K562 (cell line): ENCODE measurements at regions not wholly inside any gene's neighbourhood (a gene's known extent, or its start where the extent isn't known, plus 50 kb on each side); places are given as distances from the start of the nearest gene placed in this dataset.

Experiments used
- CBFA2T2 ChIP-seq: fragments of 450-650 bp; conservative IDR thresholded peaks from 2 replicates; pipeline ENCODE4 v1.6.1; 2017; ENCODE audit warnings: mild to moderate bottlenecking
- CSDE1 ChIP-seq, 2 experiments: fragments of 450-650 bp; IDR thresholded peaks; 2 replicates each; pipeline ENCODE4 v1.6.1; 2016; ENCODE audit warnings: mild to moderate bottlenecking in 1 of 2
- CTBP1 ChIP-seq: fragments of 450-650 bp; IDR thresholded peaks from 2 replicates; pipeline ENCODE4 v1.6.1; 2016; ENCODE audit warnings: borderline replicate concordance
- DACH1 ChIP-seq: fragments of 450-650 bp; IDR thresholded peaks from 2 replicates; pipeline ENCODE4 v1.6.1; 2018; ENCODE audit not compliant: partially characterized antibody
- HNRNPK ChIP-seq: fragments of 200-400 bp; formaldehyde crosslinking; IDR thresholded peaks from one replicate; pipeline ENCODE4 v1.6.1; 2018; ENCODE audit warnings: mild to moderate bottlenecking, low read depth, low read length; ENCODE audit not compliant: poor library complexity, severe bottlenecking
- NFE2L1 ChIP-seq: fragments of 450-650 bp; IDR thresholded peaks from 2 replicates; pipeline ENCODE4 v1.6.1; 2016; ENCODE audit warnings: missing genetic modification characterization, low read depth, mild to moderate bottlenecking, missing compliant biosample characterization, moderate library complexity, borderline replicate concordance
- SLC30A9 ChIP-seq: fragments of 250-450 bp; sonication (Bioruptor Pico); IDR thresholded peaks from 2 replicates; pipeline ENCODE4 v1.8.0; 2022; ENCODE audit warnings: mild to moderate bottlenecking, moderate library complexity
- SREBF1 ChIP-seq: fragments of 150-350 bp; IDR thresholded peaks from 2 replicates; pipeline ENCODE4 v1.6.1; 2014; ENCODE audit warnings: antibody characterized with exemption, low read depth, low read length, borderline replicate concordance
- TAF1 ChIP-seq: IDR thresholded peaks from 2 replicates; pipeline ENCODE4 v1.6.1; 2011; ENCODE audit warnings: mild to moderate bottlenecking, low read length, moderate library complexity; ENCODE audit not compliant: insufficient read depth, control insufficient read depth, severe bottlenecking; ENCODE audit errors: extremely low read depth
- ZBTB40 ChIP-seq, 2 experiments: fragments of 450-650 bp in 1 of 2; sonication (generic) in 1 of 2; formaldehyde crosslinking in 1 of 2; IDR thresholded peaks; 2 replicates each; pipeline versions ENCODE4 v1.7.1 to v1.9.0; 2016 to 2022; ENCODE audit warnings: inconsistent platforms in 1 of 2, mild to moderate bottlenecking in 1 of 2, missing genetic modification reagents in 1 of 2
- ZNF75A ChIP-seq: fragments of 450-650 bp; formaldehyde crosslinking; IDR thresholded peaks from 2 replicates; pipeline ENCODE4 v1.4.0; 2020; ENCODE audit warnings: mild to moderate bottlenecking
- ZNF764 ChIP-seq: fragments of 250-450 bp; sonication (Bioruptor Pico); IDR thresholded peaks from 2 replicates; pipeline ENCODE4 v1.4.0; 2020; ENCODE audit warnings: low read depth, mild to moderate bottlenecking, moderate library complexity

- TF ChIP-seq ZBTB40 (IDR thresholded peaks at IDR 0.05) (no peak), ZBTB40 (CRISPR knock-in tag; IDR thresholded peaks at IDR 0.05) (no peak), SLC30A9 (CRISPR knock-in tag) (no peak), NFE2L1 (tag) (no peak), ZNF75A (CRISPR knock-in tag) (no peak), CTBP1 (no peak), SREBF1 (no peak), CBFA2T2 (no peak), DACH1 (no peak), HNRNPK (no peak), CSDE1 (IDR thresholded peaks at IDR 0.05) (no peak), TAF1 (no peak), ZNF764 (CRISPR knock-in tag) (no peak)
- TF ChIP-seq, all 486 proteins: peak for 0
Measured at GRCh38 chr10:33506391-33506790, 171.9 kb upstream of the NRP1 start (continued).
